Bronchial epithelial cell (primary cell): ENCODE measurements at regions not wholly inside any gene's neighbourhood (a gene's known extent, or its start where the extent isn't known, plus 50 kb on each side); places are given as distances from the start of the nearest gene placed in this dataset.
"Not testable (repeated sequence)": the region's sequence is repeated elsewhere in the genome, so short reads cannot be mapped to it uniquely, and the experiment has no call there.

Experiments
- DNase-seq: peaks from one replicate; pipeline ENCODE4 v3.0.0-alpha.2; 2010; ENCODE audit warnings: low read depth
- FAIRE-seq: peaks from 2 replicates; lab custom pipeline; 2011; peaks lifted over from hg19 to GRCh38; lab: Jason Lieb, UNC
- H3K27me3 ChIP-seq: 2 replicates; pipeline ENCODE4 v1.5.1; 2011; ENCODE audit warnings: low read length; ENCODE audit not compliant: control insufficient read depth, insufficient read depth
- H3K36me3 ChIP-seq: 2 replicates; pipeline ENCODE4 v1.5.1; 2011; ENCODE audit warnings: low read length; ENCODE audit not compliant: control insufficient read depth, insufficient read depth
- H3K4me3 ChIP-seq: 2 replicates; pipeline ENCODE4 v1.5.1; 2011; ENCODE audit warnings: mild to moderate bottlenecking, low read depth, low read length, control low read depth
- TF ChIP-seq, protein P1 (sequence below): IDR thresholded peaks from 2 replicates; pipeline ENCODE4 v1.5.1; 2011; ENCODE audit warnings: mild to moderate bottlenecking, moderate library complexity, low read length, control low read depth, inconsistent platforms; ENCODE audit not compliant: insufficient read depth, severe bottlenecking

DNA sequence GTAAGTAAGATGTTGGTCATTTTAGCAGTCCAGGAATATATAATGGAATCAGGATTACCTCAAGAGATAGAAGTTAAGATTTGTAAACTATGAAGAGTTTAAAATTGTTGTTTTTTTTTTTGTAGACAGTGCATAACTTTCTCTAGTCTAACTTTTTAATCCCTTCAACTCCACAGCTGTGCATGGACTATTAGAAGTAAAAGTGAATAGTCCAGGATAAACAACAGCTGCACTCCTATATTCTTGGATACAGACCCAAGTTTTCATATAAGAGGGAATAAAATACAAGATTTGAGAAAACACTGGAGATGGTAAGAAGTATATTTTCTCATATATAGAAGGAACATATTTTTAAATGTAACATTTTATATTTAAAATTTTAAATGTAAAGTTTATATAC, 1509.9 kb downstream of the SLITRK5 start:
- no peaks in the 10 kb centered on the region for H3K27me3 ChIP-seq
- FAIRE-seq: no peak
- H3K36me3 ChIP-seq: no peaks in the 10 kb centered on the region
- no peak for DNase-seq
- H3K4me3 ChIP-seq: no peak overlapping the region
- TF ChIP-seq, protein P1, sequence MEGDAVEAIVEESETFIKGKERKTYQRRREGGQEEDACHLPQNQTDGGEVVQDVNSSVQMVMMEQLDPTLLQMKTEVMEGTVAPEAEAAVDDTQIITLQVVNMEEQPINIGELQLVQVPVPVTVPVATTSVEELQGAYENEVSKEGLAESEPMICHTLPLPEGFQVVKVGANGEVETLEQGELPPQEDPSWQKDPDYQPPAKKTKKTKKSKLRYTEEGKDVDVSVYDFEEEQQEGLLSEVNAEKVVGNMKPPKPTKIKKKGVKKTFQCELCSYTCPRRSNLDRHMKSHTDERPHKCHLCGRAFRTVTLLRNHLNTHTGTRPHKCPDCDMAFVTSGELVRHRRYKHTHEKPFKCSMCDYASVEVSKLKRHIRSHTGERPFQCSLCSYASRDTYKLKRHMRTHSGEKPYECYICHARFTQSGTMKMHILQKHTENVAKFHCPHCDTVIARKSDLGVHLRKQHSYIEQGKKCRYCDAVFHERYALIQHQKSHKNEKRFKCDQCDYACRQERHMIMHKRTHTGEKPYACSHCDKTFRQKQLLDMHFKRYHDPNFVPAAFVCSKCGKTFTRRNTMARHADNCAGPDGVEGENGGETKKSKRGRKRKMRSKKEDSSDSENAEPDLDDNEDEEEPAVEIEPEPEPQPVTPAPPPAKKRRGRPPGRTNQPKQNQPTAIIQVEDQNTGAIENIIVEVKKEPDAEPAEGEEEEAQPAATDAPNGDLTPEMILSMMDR: no peak

DNA sequence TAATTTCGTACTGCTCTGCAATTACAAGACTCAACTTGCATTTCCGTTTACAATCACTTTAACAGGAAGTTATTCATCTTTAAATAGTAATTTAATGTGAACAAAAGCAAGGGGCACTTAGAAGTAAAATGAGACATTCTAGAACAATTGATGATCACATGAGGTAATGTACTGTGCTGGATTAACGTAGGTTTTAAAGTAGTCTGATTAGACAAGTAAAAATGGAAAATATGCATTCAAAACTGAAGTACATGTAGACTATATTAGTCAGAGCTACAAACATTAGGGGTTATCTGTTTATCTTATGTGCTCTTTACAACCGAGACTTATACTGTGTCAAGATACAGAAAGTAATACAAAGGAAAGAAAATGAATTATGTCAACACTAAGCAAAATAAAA, 1528.0 kb downstream of the SLITRK5 start:
- TF ChIP-seq, protein P1: no peak
- DNase-seq (peak; percentile 95), FAIRE-seq (no peak)
- Histone ChIP-seq H3K27me3 (no peaks in the 10 kb centered on the region), H3K4me3 (no peak overlapping the region), H3K36me3 (no peaks in the 10 kb centered on the region)

DNA sequence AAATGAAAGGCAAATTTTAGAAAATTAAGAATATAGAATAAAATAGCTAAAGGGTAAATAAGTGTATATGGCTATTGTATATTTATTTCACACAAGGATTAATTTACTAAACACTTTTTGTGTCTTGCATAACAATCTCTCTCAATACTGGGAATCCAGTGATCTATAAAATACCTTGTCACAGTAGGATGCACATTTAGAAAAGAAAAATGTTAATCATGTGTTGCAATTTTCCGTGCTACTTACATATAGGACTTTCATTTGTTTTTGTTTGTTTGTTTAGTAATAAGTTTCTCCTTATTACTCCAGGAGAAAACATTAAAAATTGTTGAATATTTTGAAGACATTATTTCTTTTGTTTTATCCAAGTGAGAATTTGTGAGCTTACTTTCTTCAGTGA, 1533.3 kb downstream of the SLITRK5 start:
- H3K4me3 ChIP-seq: no peak overlapping the region
- H3K27me3 ChIP-seq: no peaks in the 10 kb centered on the region
- FAIRE-seq: no peak
- H3K36me3 ChIP-seq: no peaks in the 10 kb centered on the region
- TF ChIP-seq, protein P1: no peak
- no peak for DNase-seq

DNA sequence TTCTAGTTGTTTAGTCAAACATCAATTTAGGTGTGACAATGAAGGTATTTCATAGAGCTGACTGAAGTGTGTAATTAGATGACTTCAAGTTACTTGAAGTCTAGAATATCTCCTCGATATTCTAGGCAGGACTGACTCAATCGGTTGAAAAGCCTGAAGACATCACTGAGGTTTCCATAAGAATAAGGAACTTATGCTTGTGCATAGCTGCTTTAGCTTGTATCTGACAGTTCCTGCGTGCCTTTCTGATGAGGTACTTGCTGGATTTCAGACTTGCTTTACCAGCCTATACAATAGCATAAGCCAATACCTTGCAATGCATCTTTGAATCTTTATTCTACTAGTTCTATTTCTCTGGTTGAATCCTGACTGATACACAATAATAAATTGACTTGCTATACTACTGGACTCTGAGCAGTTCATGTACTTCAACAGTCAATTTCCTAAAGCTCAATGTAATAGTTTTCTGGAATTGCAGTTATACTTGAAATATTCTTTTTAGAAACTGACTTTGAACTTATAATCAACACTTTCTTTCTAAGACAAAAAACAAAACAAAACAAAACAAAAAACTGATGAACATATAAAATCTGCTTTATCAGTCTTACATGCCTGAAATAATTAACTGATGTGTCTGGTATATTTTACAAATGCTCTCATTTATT, 1534.8 kb downstream of the SLITRK5 start:
- DNase-seq (peak; percentile 38), FAIRE-seq (peak; percentile 28)
- TF ChIP-seq, protein P1: no peak
- no peaks in the 10 kb centered on the region for H3K27me3 ChIP-seq
- H3K36me3 ChIP-seq: no peaks in the 10 kb centered on the region
- no peak overlapping the region for H3K4me3 ChIP-seq

DNA sequence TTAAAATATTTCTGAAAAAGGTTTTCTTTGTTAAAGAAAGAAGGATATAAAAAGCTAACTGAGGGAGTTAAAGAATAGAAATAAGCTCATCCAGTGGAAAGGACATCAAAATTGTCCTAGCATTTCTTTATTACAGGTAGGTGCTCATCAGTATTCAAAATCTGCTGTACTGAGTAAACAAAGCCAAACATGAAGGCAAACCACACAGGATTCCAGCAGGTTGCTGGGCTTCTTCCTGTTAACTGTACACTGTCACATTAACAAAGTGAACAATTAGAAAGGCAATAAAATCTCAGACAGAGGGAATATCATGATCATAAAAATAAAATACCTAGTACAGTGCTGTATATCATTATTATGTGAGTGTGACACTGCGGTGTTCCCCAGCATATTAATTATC, 1541.0 kb downstream of the SLITRK5 start:
- DNase-seq (no peak), FAIRE-seq (no peak)
- no peaks in the 10 kb centered on the region for H3K27me3 ChIP-seq
- H3K36me3 ChIP-seq: no peaks in the 10 kb centered on the region
- TF ChIP-seq, protein P1: no peak
- no peak overlapping the region for H3K4me3 ChIP-seq

DNA sequence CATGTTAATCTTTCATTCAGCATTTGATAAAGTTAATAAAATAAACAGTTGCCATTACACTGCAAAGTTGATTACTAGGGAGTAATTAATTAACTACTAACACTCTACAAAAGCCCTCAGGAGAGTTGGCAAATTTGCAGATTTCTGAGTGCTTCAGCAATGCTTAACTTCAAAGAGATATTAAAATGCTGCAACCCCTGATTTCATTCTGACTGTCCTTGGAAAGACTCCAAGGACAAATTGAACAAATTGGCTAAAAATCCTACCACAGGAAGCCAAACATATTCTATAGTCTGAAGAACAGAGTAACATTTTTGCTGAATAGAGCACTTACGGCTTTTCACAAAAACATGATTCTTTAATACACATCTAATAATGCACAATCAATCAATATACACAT, 1543.0 kb downstream of the SLITRK5 start:
- no peaks in the 10 kb centered on the region for H3K27me3 ChIP-seq
- FAIRE-seq (no peak), DNase-seq (no peak)
- no peaks in the 10 kb centered on the region for H3K36me3 ChIP-seq
- no peak overlapping the region for H3K4me3 ChIP-seq
- TF ChIP-seq, protein P1: no peak

DNA sequence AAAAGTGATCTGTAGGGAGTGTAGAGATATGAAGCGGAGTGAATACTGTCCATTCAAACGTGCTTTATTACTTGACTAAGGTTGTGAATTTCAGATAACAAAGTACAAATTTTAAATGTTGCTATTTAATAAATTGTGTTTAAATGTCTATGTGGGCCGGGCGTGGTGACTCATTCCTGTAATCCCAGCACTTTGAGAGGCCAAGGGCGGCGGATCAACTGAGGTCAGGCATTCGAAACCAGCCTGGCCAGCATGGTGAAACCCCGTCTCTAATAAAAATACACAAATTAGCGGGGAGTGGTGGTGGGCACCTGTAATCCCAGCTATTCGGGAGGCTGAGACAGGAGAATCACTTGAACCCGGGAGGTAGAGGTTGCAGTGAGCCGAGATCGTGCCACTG, 1544.1 kb downstream of the SLITRK5 start:
- H3K27me3 ChIP-seq, FAIRE-seq, H3K36me3 ChIP-seq, DNase-seq, H3K4me3 ChIP-seq: not testable (repeated sequence)
